SK-N-SH treated with all-trans-retinoic acid at 6 μM for 48 hours (cell line): ENCODE measurements at regions not wholly inside any gene's neighbourhood (a gene's known extent, or its start where the extent isn't known, plus 50 kb on each side); places are given as distances from the start of the nearest gene placed in this dataset.

ENCODE experiments used
- ATAC-seq: fragments of 200-7000 bp; cut with Tn5 transposase; 3 replicates; pipeline ENCODE4 v1.9.1; 2020; ENCODE audit warnings: mild to moderate bottlenecking, moderate library complexity
- ARNTL ChIP-seq: fragments of 450-650 bp; formaldehyde crosslinking; IDR thresholded peaks from 2 replicates; pipeline ENCODE4 v1.5.0; 2020; ENCODE audit warnings: low read depth, mild to moderate bottlenecking, moderate library complexity, borderline replicate concordance
- BACH2 ChIP-seq: fragments of 250-450 bp; sonication (Bioruptor Pico); IDR thresholded peaks from 2 replicates; pipeline ENCODE4 v1.9.0; 2021; ENCODE audit warnings: mild to moderate bottlenecking, borderline replicate concordance
- CSDC2 ChIP-seq: fragments of 250-450 bp; sonication (Bioruptor Pico); IDR thresholded peaks from 2 replicates; pipeline ENCODE4 v1.5.0; 2020; ENCODE audit warnings: mild to moderate bottlenecking, moderate library complexity
- ESRRG ChIP-seq: fragments of 250-450 bp; sonication (Bioruptor Pico); IDR thresholded peaks from 2 replicates; pipeline ENCODE4 v1.6.1; 2021; ENCODE audit warnings: mild to moderate bottlenecking
- ISL1 ChIP-seq: fragments of 250-450 bp; sonication (Bioruptor Pico); IDR thresholded peaks from 2 replicates; pipeline ENCODE4 v2.1.2; 2022; ENCODE audit warnings: mild to moderate bottlenecking, moderate library complexity
- OSR1 ChIP-seq: fragments of 250-450 bp; sonication (Bioruptor Pico); IDR thresholded peaks from 2 replicates; pipeline ENCODE4 v1.8.0; 2022; ENCODE audit warnings: moderate library complexity, mild to moderate bottlenecking, inconsistent platforms
- PPARA ChIP-seq: fragments of 250-450 bp; sonication (Bioruptor Pico); IDR thresholded peaks from 2 replicates; pipeline ENCODE4 v1.5.0; 2020; ENCODE audit warnings: mild to moderate bottlenecking, borderline replicate concordance
- RARB ChIP-seq: fragments of 250-450 bp; sonication (Bioruptor Pico); IDR thresholded peaks from 2 replicates; pipeline ENCODE4 v1.8.0; 2021; ENCODE audit warnings: mild to moderate bottlenecking, moderate library complexity
- SNAI2 ChIP-seq: fragments of 250-450 bp; sonication (Bioruptor Pico); IDR thresholded peaks from 2 replicates; pipeline ENCODE4 v1.5.0; 2020; ENCODE audit warnings: mild to moderate bottlenecking, moderate library complexity
- TCF4 ChIP-seq: fragments of 250-450 bp; sonication (Bioruptor Pico); IDR thresholded peaks from 2 replicates; pipeline ENCODE4 v1.8.0; 2021; ENCODE audit warnings: mild to moderate bottlenecking, moderate library complexity, borderline replicate concordance
- TOX ChIP-seq: fragments of 250-450 bp; sonication (Bioruptor Pico); IDR thresholded peaks from 2 replicates; pipeline ENCODE4 v1.8.0; 2021; ENCODE audit warnings: mild to moderate bottlenecking, moderate library complexity, borderline replicate concordance
- ZC3H10 ChIP-seq: fragments of 250-450 bp; sonication (Bioruptor Pico); IDR thresholded peaks from 2 replicates; pipeline ENCODE4 v1.5.1; 2021; ENCODE audit warnings: mild to moderate bottlenecking, moderate library complexity
- ZFP3 ChIP-seq: fragments of 250-450 bp; sonication (Bioruptor Pico); IDR thresholded peaks from 2 replicates; pipeline ENCODE4 v1.5.0; 2020; ENCODE audit warnings: mild to moderate bottlenecking, moderate library complexity
- ZNF565 ChIP-seq: fragments of 450-650 bp; formaldehyde crosslinking; conservative IDR thresholded peaks from 2 replicates; pipeline ENCODE4 v1.5.0; 2020; ENCODE audit warnings: low read depth, mild to moderate bottlenecking, moderate library complexity
- ZNF70 ChIP-seq: fragments of 450-650 bp; formaldehyde crosslinking; IDR thresholded peaks from 2 replicates; pipeline ENCODE4 v1.5.0; 2020; ENCODE audit warnings: mild to moderate bottlenecking, moderate library complexity
- ZNF8 ChIP-seq: fragments of 450-650 bp; formaldehyde crosslinking; IDR thresholded peaks from 2 replicates; pipeline ENCODE4 v1.5.0; 2020; ENCODE audit warnings: mild to moderate bottlenecking, moderate library complexity
- TF ChIP-seq, protein P1 (sequence below): fragments of 250-450 bp; sonication (Bioruptor Pico); IDR thresholded peaks from 2 replicates; pipeline ENCODE4 v1.8.0; 2021; ENCODE audit warnings: low read depth, mild to moderate bottlenecking, moderate library complexity, borderline replicate concordance
- TF ChIP-seq, protein P2 (sequence below): fragments of 250-450 bp; sonication (Bioruptor Pico); IDR thresholded peaks from 2 replicates; pipeline ENCODE4 v1.5.1; 2021; ENCODE audit warnings: mild to moderate bottlenecking, moderate library complexity
- TF ChIP-seq, protein P3 (sequence below): fragments of 250-450 bp; sonication (Bioruptor Pico); IDR thresholded peaks from 2 replicates; pipeline ENCODE4 v1.8.0; 2020; ENCODE audit warnings: mild to moderate bottlenecking, moderate library complexity, borderline replicate concordance
- TF ChIP-seq, protein P4 (sequence below): fragments of 250-450 bp; sonication (Bioruptor Pico); IDR thresholded peaks from 2 replicates; pipeline ENCODE4 v1.5.1; 2020; ENCODE audit warnings: low read depth, mild to moderate bottlenecking, moderate library complexity

DNA sequence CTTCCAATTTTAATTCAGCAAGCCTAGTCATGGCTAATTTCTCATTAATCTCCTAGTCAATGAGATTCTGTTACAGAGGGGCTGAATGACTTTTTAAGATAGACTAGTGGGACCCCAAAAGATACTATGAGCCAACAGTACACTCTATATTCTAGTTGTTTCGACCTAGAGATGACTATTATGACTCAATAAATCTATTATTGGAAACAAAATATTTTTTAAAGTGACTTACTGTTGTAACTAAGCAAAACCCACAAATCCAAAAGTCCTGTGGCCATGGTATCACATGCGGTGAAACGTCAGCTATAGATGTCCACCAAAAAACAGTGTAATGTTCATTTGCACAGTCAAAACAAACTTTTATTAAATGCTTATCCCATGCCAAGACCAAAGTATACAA lies 95.3 kb upstream of the ADO start:
- no peak for ATAC-seq
- TF ChIP-seq ZC3H10 (CRISPR knock-in tag) (no peak), BACH2 (CRISPR knock-in tag) (no peak), RARB (CRISPR knock-in tag) (no peak), ZNF70 (CRISPR knock-in tag) (no peak), CSDC2 (CRISPR knock-in tag) (no peak), PPARA (CRISPR knock-in tag) (no peak), ISL1 (CRISPR knock-in tag) (no peak), TCF4 (CRISPR knock-in tag) (no peak)
- TF ChIP-seq, protein P1, sequence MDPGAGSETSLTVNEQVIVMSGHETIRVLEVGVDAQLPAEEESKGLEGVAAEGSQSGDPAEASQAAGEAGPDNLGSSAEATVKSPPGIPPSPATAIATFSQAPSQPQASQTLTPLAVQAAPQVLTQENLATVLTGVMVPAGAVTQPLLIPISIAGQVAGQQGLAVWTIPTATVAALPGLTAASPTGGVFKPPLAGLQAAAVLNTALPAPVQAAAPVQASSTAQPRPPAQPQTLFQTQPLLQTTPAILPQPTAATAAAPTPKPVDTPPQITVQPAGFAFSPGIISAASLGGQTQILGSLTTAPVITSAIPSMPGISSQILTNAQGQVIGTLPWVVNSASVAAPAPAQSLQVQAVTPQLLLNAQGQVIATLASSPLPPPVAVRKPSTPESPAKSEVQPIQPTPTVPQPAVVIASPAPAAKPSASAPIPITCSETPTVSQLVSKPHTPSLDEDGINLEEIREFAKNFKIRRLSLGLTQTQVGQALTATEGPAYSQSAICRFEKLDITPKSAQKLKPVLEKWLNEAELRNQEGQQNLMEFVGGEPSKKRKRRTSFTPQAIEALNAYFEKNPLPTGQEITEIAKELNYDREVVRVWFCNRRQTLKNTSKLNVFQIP (CRISPR knock-in tag): no peak
- TF ChIP-seq, protein P2, sequence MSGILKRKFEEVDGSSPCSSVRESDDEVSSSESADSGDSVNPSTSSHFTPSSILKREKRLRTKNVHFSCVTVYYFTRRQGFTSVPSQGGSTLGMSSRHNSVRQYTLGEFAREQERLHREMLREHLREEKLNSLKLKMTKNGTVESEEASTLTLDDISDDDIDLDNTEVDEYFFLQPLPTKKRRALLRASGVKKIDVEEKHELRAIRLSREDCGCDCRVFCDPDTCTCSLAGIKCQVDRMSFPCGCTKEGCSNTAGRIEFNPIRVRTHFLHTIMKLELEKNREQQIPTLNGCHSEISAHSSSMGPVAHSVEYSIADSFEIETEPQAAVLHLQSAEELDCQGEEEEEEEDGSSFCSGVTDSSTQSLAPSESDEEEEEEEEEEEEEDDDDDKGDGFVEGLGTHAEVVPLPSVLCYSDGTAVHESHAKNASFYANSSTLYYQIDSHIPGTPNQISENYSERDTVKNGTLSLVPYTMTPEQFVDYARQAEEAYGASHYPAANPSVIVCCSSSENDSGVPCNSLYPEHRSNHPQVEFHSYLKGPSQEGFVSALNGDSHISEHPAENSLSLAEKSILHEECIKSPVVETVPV: no peak

DNA sequence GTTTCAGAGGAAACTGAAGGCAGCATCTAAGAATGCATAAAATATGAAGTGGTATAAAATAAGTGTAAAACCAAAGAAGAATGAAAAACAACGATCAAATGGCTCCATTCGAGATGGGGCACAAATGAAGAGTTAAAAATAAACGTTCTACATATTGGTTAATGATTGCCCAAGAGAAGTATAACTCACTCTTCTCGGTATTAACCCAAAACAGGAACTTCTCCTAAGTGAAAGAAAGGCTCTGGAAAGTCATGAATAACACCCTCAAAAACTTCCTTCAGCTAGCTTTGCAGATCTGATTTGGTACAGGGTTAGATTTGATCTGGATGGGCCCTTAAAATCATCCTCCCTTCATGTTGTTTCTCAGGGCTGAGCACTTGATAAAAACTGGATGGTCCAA lies 94.3 kb upstream of the ADO start:
- no peak for ATAC-seq
- TF ChIP-seq ZNF8 (CRISPR knock-in tag) (no peak), TCF4 (CRISPR knock-in tag) (no peak), CSDC2 (CRISPR knock-in tag) (no peak), ZNF565 (CRISPR knock-in tag) (no peak), SNAI2 (no peak), ISL1 (CRISPR knock-in tag) (no peak), PPARA (CRISPR knock-in tag) (no peak), BACH2 (CRISPR knock-in tag) (no peak), ZFP3 (CRISPR knock-in tag) (no peak), OSR1 (CRISPR knock-in tag) (no peak), ARNTL (CRISPR knock-in tag) (no peak), ESRRG (no peak), ZNF70 (CRISPR knock-in tag) (no peak), RARB (CRISPR knock-in tag) (no peak), TOX (CRISPR knock-in tag) (no peak)
- TF ChIP-seq, protein P1 (CRISPR knock-in tag): no peak
- TF ChIP-seq, protein P3, sequence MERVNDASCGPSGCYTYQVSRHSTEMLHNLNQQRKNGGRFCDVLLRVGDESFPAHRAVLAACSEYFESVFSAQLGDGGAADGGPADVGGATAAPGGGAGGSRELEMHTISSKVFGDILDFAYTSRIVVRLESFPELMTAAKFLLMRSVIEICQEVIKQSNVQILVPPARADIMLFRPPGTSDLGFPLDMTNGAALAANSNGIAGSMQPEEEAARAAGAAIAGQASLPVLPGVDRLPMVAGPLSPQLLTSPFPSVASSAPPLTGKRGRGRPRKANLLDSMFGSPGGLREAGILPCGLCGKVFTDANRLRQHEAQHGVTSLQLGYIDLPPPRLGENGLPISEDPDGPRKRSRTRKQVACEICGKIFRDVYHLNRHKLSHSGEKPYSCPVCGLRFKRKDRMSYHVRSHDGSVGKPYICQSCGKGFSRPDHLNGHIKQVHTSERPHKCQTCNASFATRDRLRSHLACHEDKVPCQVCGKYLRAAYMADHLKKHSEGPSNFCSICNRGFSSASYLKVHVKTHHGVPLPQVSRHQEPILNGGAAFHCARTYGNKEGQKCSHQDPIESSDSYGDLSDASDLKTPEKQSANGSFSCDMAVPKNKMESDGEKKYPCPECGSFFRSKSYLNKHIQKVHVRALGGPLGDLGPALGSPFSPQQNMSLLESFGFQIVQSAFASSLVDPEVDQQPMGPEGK (CRISPR knock-in tag): no peak
- TF ChIP-seq, protein P4, sequence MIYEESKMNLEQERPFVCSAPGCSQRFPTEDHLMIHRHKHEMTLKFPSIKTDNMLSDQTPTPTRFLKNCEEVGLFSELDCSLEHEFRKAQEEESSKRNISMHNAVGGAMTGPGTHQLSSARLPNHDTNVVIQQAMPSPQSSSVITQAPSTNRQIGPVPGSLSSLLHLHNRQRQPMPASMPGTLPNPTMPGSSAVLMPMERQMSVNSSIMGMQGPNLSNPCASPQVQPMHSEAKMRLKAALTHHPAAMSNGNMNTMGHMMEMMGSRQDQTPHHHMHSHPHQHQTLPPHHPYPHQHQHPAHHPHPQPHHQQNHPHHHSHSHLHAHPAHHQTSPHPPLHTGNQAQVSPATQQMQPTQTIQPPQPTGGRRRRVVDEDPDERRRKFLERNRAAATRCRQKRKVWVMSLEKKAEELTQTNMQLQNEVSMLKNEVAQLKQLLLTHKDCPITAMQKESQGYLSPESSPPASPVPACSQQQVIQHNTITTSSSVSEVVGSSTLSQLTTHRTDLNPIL (CRISPR knock-in tag): no peak
- TF ChIP-seq, protein P2: no peak

DNA sequence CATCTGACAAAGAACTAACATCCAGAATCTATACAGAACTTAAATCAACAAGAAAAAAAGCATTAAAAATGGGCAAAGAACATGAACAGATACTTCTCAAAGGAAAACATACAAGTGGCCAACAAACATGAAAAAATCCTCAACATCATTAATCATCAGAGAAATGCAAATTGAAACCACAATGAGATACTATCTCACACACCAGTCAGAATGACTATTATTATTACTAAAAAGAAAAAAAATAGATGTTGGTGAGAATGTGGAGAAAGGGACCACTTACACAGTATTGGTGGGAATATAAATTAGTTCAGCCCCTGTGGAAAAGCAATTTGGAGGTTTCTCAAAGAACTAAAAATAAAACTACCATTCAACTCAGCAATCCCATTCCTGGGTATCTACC lies 89.1 kb upstream of the ADO start:
- TF ChIP-seq, protein P1 (CRISPR knock-in tag): no peak
- TF ChIP-seq ZNF70 (CRISPR knock-in tag): no peak
- no peak for TF ChIP-seq TOX (CRISPR knock-in tag)
- TF ChIP-seq, protein P2: no peak
- no peak for ATAC-seq
